Pancreas (tissue), 10 donors: ENCODE measurements at regions not wholly inside any gene's neighbourhood (a gene's known extent, or its start where the extent isn't known, plus 50 kb on each side); places are given as distances from the start of the nearest gene placed in this dataset.

Experiments
- ATAC-seq, 4 donors: fragments of 200-7000 bp; cut with Tn5 transposase; one replicate each; pipeline versions ENCODE4 v1.8.0 to v1.9.1; 2020; ENCODE audit warnings: mild to moderate bottlenecking in 4 of 4, moderate library complexity in 4 of 4
- DNase-seq, 6 donors: peaks; one replicate each; pipeline ENCODE4 v3.0.0-alpha.2; 2020
- FAIRE-seq: peaks from 2 replicates; lab custom pipeline; 2012; peaks lifted over from hg19 to GRCh38; lab: Jason Lieb, UNC
- H3K27ac ChIP-seq, 4 donors: fragments of 200-600 bp; sonication (generic); 1 replicate in 3 of 4; 2 replicates in 1 of 4; pipeline versions ENCODE4 v1.5.0 to v1.8.0; 2020
- H3K27me3 ChIP-seq, 4 donors: fragments of 200-600 bp; one replicate each; pipeline ENCODE4 v1.8.0; 2021
- H3K36me3 ChIP-seq, 3 donors: fragments of 200-600 bp; sonication (generic) in 1 of 3; one replicate each; pipeline versions ENCODE4 v1.5.0 to v1.8.0; 2020 to 2021
- H3K4me1 ChIP-seq, 3 donors: fragments of 200-600 bp; one replicate each; pipeline ENCODE4 v1.8.0; 2021
- H3K4me3 ChIP-seq, 4 donors: fragments of 200-600 bp; sonication (generic) in 2 of 4; one replicate each; pipeline versions ENCODE4 v1.5.0 to v1.8.0; 2020 to 2021
- H3K9me3 ChIP-seq, 4 donors: fragments of 200-600 bp; one replicate each; pipeline ENCODE4 v1.8.0; 2021
- WGBS, 2 donors: extraction: QIAGEN DNeasy Blood & Tissue Kit; methylation state at CpG; one replicate each; pipeline ENCODE4 v1.1.7; 2013; 5-methylcytosine and 5-hydroxymethylcytosine counted together
- intact Hi-C, 3 donors: fragments of 100-400 bp; cut with DNase I; formaldehyde crosslinking; loops; one replicate each; pipeline versions ENCODE4 v1.11.1 to v1.14.2; 2022
- TF ChIP-seq, protein P1 (sequence below), 4 donors: fragments of 200-600 bp; sonication (generic) in 3 of 4; IDR thresholded peaks; one replicate each; pipeline versions ENCODE4 v1.5.0 to v1.8.0; 2021; ENCODE audit warnings: antibody characterized with exemption in 4 of 4
- donor health status: healthy with polysubstance abuse.
- donor health status: DM: no; HTN: no; CAD: no; lungs with moderate emphysema.
- donor health status: DM: no; HTN: no; CAD: no.
- donor health status: control.
- donor health status: control.
- donor health status: Bipolar disorder and iron deficiency.
- donor health status: DM: yes; HTN: yes; CAD: no.
- donor health status: DM: no; HTN: no; CAD: no.
- donor health status: DM: no; HTN: no; CAD: no.
- donor health status: DM: yes; HTN: yes; CAD: no.

DNA sequence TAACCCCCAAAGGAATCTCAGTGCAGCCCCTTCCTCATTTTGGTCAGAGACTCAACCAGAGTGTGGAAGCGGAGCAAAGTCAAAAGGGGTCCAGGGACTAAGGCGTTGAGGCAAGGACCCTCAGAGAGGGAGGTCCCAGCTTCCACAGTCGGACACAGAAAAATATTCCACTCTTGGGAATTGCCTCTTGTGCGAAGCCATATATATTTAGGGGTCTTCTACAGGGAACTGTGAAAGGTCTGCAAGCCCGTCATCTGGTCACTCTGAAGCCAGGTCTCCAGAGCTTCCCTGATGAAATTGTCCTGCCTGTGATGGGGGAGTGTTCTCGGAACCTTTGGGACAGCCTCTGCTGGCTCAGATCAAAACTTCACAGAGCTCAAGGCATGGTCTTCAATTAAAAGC is 160.8 kb downstream of the TBXT start:
- DNase-seq = no peak
- TF ChIP-seq, protein P1, sequence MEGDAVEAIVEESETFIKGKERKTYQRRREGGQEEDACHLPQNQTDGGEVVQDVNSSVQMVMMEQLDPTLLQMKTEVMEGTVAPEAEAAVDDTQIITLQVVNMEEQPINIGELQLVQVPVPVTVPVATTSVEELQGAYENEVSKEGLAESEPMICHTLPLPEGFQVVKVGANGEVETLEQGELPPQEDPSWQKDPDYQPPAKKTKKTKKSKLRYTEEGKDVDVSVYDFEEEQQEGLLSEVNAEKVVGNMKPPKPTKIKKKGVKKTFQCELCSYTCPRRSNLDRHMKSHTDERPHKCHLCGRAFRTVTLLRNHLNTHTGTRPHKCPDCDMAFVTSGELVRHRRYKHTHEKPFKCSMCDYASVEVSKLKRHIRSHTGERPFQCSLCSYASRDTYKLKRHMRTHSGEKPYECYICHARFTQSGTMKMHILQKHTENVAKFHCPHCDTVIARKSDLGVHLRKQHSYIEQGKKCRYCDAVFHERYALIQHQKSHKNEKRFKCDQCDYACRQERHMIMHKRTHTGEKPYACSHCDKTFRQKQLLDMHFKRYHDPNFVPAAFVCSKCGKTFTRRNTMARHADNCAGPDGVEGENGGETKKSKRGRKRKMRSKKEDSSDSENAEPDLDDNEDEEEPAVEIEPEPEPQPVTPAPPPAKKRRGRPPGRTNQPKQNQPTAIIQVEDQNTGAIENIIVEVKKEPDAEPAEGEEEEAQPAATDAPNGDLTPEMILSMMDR (IDR thresholded peaks at IDR 0.05) = no peak
- H3K4me1 ChIP-seq = peaks cover 0 to 14% (median 4%) of the 10 kb centered on the region in 3 donors
- intact Hi-C loops = no loop called here
- no peak overlapping the region for H3K27ac ChIP-seq
- no peak for ATAC-seq
- 19 to 28% methylated on average over 6 of the region's 6 CpGs for WGBS, 2 donors
- no peaks in the 10 kb centered on the region for H3K36me3 ChIP-seq
- H3K9me3 ChIP-seq = no peaks in the 10 kb centered on the region
- H3K27me3 ChIP-seq = peaks cover 4 to 30% (median 7%) of the 10 kb centered on the region in 4 donors
- H3K4me3 ChIP-seq = no peak overlapping the region
- FAIRE-seq = no peak

- ATAC-seq (peak; percentile 87 to 92 (median 90)), FAIRE-seq (no peak), DNase-seq (peak in 5 of 6 donors; percentile 63 to 85 (median 74))
- Histone ChIP-seq H3K27ac (peak overlapping the region in 3 of 4 donors; percentile 20 to 46 (median 43)), H3K36me3 (no peaks in the 10 kb centered on the region), H3K9me3 (no peaks in the 10 kb centered on the region), H3K4me3 (peak overlapping the region in 3 of 4 donors; percentile 18 to 43 (median 37)), H3K27me3 (peaks cover 4 to 23% (median 7%) of the 10 kb centered on the region in 4 donors), H3K4me1 (peaks cover 0 to 14% (median 4%) of the 10 kb centered on the region in 3 donors)
- WGBS, 2 donors = 1% methylated on average over 46 to 47 of the region's 47 CpGs
- TF ChIP-seq, protein P1 (IDR thresholded peaks at IDR 0.05) = no peak
- intact Hi-C loops = no loop called here
Observed at GRCh38 chr6:166005944-166006899, 161.4 kb downstream of the TBXT start.

GRCh38 chr6:166005401-166005943 is 162.2 kb downstream of the TBXT start:
- ATAC-seq = peak; percentile 70 to 76 (median 74)
- H3K9me3 ChIP-seq = no peaks in the 10 kb centered on the region
- DNase-seq = peak in 5 of 6 donors; percentile 25 to 70 (median 53)
- no peaks in the 10 kb centered on the region for H3K36me3 ChIP-seq
- H3K4me3 ChIP-seq = peak overlapping the region in 3 of 4 donors; percentile 18 to 43 (median 37)
- H3K27me3 ChIP-seq = peaks cover 4 to 16% (median 7%) of the 10 kb centered on the region in 4 donors
- no peak for FAIRE-seq
- TF ChIP-seq, protein P1 (IDR thresholded peaks at IDR 0.05) = no peak
- H3K27ac ChIP-seq = peak overlapping the region in 3 of 4 donors; percentile 20 to 46 (median 43)
- WGBS, 2 donors = 1 to 2% methylated on average over 21 of the region's 21 CpGs
- intact Hi-C loops = no loop called here
- H3K4me1 ChIP-seq = peaks cover 0 to 14% (median 4%) of the 10 kb centered on the region in 3 donors

DNA sequence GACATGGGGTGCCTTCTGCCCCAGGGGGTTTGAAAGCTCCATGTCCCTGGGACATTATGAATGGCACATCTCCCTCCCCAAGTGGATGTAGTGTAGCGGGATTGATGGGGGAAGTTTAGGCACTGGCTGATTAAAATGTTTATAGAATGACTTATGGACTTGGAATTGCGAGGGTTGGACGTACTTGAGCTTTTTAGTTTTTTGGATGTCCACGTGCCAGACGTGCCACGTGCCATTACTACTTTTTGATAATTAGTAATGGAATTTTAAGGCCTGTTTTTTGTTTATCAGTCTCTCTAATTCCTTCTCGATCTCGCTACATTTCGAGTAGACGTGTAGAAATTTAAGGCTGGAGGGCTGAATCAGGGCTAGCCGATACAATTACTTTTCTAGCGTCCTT is 162.8 kb downstream of the TBXT start:
- peaks cover under 1 to 16% (median 7%) of the 10 kb centered on the region in 4 donors for H3K27me3 ChIP-seq
- peak overlapping the region in 1 of 4 donors; percentile 43 for H3K4me3 ChIP-seq
- intact Hi-C loops = no loop called here
- TF ChIP-seq, protein P1 (IDR thresholded peaks at IDR 0.05) = no peak
- H3K36me3 ChIP-seq = no peaks in the 10 kb centered on the region
- ATAC-seq (no peak), FAIRE-seq (no peak), DNase-seq (no peak)
- WGBS, 2 donors = 82 to 87% methylated on average over 12 of the region's 12 CpGs
- peak overlapping the region in 2 of 4 donors; percentile 20 to 46 for H3K27ac ChIP-seq
- H3K9me3 ChIP-seq = no peaks in the 10 kb centered on the region
- peaks cover 0 to 14% (median 4%) of the 10 kb centered on the region in 3 donors for H3K4me1 ChIP-seq
